SH-SY5Y (cell line): ENCODE measurements at regions not wholly inside any gene's neighbourhood (a gene's known extent, or its start where the extent isn't known, plus 50 kb on each side); places are given as distances from the start of the nearest gene placed in this dataset.

Experiments
- GATA2 ChIP-seq: IDR thresholded peaks from 2 replicates; pipeline ENCODE4 v1.6.1; 2011; ENCODE audit warnings: mild to moderate bottlenecking, low read depth, low read length
- GATA3 ChIP-seq: IDR thresholded peaks from 2 replicates; pipeline ENCODE4 v1.6.1; 2011; ENCODE audit warnings: low read depth, mild to moderate bottlenecking, low read length, moderate library complexity

- TF ChIP-seq GATA2 (no peak), GATA3 (no peak)
Observed at GRCh38 chr2:23028106-23028505, 356.9 kb upstream of the KLHL29 start.
